ENCODE measurements at regions not wholly inside any gene's neighbourhood (a gene's known extent, or its start where the extent isn't known, plus 50 kb on each side); places are given as distances from the start of the nearest gene placed in this dataset.

- Mint-ChIP-seq H3K27ac (no peak overlapping the region), H3K4me1 (ENCODE audit: low read depth) (no peaks in the 10 kb centered on the region), H3K9me3 (no peaks in the 10 kb centered on the region), H3K27me3 (ENCODE audit: low read depth) (no peaks in the 10 kb centered on the region), H3K36me3 (ENCODE audit: insufficient read depth in 2 of 2) (peaks cover 0 to 3% of the 10 kb centered on the region in 2 donors), H3K4me3 (no peak overlapping the region)
- DNase-seq, result no peak
- no peak for ATAC-seq (replicated peaks in 1 of 2)
Observed at GRCh38 chr6:137434640-137435039, 59.6 kb downstream of the OLIG3 start.

DNA sequence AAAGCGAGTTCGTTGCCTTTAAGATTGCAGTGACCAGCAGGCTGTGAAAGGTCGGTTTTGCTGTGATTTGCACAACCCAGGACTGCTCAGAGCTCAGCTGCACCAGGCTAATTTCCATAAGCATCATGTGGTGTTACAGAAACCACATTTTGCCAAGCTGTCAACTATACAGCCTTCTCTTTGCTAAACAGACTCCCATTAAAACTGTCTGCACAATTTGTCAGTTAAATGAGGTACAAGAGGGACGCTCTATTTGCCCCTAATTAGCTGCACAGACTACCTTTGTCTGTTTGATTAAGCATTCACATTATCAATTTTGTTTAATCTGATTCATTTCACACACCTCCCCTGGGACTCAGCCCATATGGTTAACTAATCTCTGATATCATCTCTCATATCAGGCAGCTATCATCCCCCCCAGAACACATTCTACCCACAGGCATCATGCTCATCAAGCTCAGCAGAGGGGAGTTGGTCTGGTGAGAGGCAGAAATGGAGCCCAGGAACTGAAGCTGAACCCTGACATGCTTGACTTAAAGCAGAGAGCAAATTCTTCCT, 62.1 kb downstream of the OLIG3 start:
- DNase-seq, result no peak
- no peaks in the 10 kb centered on the region for H3K9me3 Mint-ChIP-seq
- no peak for ATAC-seq (replicated peaks in 1 of 2)
- H3K36me3 Mint-ChIP-seq (ENCODE audit: insufficient read depth in 2 of 2), result no peaks in the 10 kb centered on the region
- no peak overlapping the region for H3K4me3 Mint-ChIP-seq
- H3K27ac Mint-ChIP-seq, result no peak overlapping the region
- no peaks in the 10 kb centered on the region for H3K4me1 Mint-ChIP-seq (ENCODE audit: low read depth)
- H3K27me3 Mint-ChIP-seq (ENCODE audit: low read depth), result no peaks in the 10 kb centered on the region

DNA sequence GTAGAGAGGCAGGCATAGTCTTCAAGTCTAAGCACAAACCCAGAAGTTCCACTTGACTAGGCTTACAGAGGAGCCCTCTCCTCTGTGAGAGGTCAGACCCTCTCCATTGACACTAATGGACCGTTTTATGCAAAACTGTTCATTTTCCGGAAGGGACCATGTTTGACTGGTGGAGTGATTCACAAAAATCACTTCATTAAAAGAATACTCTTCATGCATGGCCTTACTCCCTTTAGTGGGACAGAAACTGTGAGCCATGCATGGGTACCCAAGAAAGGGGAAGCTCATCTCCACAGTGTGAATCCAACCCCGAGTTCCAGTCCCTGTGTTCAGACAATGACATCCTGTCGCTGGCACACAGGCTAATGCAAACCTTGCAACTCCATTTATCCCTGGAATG, 63.2 kb downstream of the OLIG3 start:
- no peaks in the 10 kb centered on the region for H3K36me3 Mint-ChIP-seq (ENCODE audit: insufficient read depth in 2 of 2)
- no peak overlapping the region for H3K4me3 Mint-ChIP-seq
- ATAC-seq (replicated peaks in 1 of 2) (no peak), DNase-seq (no peak)
- H3K9me3 Mint-ChIP-seq, result no peaks in the 10 kb centered on the region
- H3K27ac Mint-ChIP-seq, result no peak overlapping the region
- no peaks in the 10 kb centered on the region for H3K27me3 Mint-ChIP-seq (ENCODE audit: low read depth)
- H3K4me1 Mint-ChIP-seq (ENCODE audit: low read depth), result peaks cover 1% of the 10 kb centered on the region

GRCh38 chr6:137427656-137428290, 66.4 kb downstream of the OLIG3 start:
- no peaks in the 10 kb centered on the region for H3K27me3 Mint-ChIP-seq (ENCODE audit: low read depth)
- no peak for ATAC-seq (replicated peaks in 1 of 2)
- H3K36me3 Mint-ChIP-seq (ENCODE audit: insufficient read depth in 2 of 2), result no peaks in the 10 kb centered on the region
- no peak for DNase-seq
- peaks cover 26% of the 10 kb centered on the region for H3K4me1 Mint-ChIP-seq (ENCODE audit: low read depth)
- H3K4me3 Mint-ChIP-seq, result no peak overlapping the region
- H3K27ac Mint-ChIP-seq, result no peak overlapping the region
- H3K9me3 Mint-ChIP-seq, result no peaks in the 10 kb centered on the region

DNA sequence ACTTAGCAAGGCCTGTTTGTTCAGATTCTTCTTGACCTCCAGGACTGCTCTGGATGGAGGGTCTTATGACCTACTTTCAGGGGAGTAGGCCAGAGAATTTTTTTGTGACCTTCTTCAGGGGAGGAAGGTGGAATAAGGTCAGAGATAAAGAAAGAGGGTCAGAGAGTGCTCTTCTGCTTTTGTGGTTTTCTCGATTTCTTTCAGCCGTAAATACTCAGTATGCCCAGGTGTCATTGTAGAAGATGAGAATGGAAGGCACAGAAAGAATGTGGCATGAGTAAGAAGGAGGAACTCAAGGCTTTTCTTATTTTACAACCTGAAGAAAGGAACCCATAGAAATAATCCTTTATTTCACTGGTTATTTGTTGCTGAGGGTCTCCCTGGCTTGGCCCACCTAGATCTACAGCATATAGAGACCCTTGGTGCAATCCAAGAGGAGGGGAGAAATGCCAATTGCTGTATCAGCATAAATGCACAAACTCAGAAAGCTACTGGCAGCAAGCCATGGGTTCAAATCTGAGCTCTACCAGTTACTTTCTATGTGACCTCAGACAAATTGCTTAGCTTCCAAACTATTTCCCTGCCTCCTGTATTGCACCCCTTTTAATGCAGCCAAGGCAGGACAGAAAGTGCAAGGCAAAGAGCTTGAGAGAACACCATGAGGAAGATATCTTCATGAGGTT, 68.0 kb downstream of the OLIG3 start:
- Mint-ChIP-seq H3K9me3 (no peaks in the 10 kb centered on the region), H3K4me3 (no peak overlapping the region), H3K36me3 (ENCODE audit: insufficient read depth in 2 of 2) (no peaks in the 10 kb centered on the region), H3K27ac (peak overlapping the region; percentile 35), H3K27me3 (ENCODE audit: low read depth) (no peaks in the 10 kb centered on the region), H3K4me1 (ENCODE audit: low read depth) (peaks cover 26% of the 10 kb centered on the region)
- no peak for DNase-seq
- no peak for ATAC-seq (replicated peaks in 1 of 2)

DNA sequence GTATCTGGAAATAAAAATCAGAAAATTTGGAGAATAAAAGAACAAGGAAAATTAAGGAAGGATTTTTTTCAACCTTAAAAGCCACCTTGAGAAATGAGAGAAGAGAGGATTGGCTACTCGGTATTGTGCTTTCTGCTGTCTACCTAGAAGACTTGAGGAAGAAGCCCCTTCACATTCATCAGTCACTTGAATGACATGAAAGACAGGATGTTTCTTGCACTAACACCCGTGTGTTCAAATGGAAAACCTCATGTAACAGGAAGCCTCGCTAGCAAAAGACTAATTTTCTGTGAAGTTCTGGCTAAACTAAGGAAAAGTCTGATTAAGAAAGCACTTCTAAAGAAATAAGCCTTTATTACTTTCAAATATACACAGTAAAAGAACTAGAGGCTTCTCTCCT, 69.9 kb downstream of the OLIG3 start:
- Mint-ChIP-seq H3K4me1 (ENCODE audit: low read depth) (peaks cover 26% of the 10 kb centered on the region), H3K4me3 (peak overlapping the region in 1 of 2 donors; percentile 34), H3K36me3 (ENCODE audit: insufficient read depth in 2 of 2) (no peaks in the 10 kb centered on the region), H3K27me3 (ENCODE audit: low read depth) (no peaks in the 10 kb centered on the region), H3K27ac (peak overlapping the region; percentile 58), H3K9me3 (no peaks in the 10 kb centered on the region)
- no peak for ATAC-seq (replicated peaks in 1 of 2)
- DNase-seq, result no peak

- H3K36me3 Mint-ChIP-seq (ENCODE audit: insufficient read depth in 2 of 2), result no peaks in the 10 kb centered on the region
- H3K9me3 Mint-ChIP-seq, result no peaks in the 10 kb centered on the region
- H3K4me1 Mint-ChIP-seq (ENCODE audit: low read depth), result peaks cover 26% of the 10 kb centered on the region
- ATAC-seq (replicated peaks in 1 of 2) (no peak), DNase-seq (no peak)
- no peak overlapping the region for H3K4me3 Mint-ChIP-seq
- no peak overlapping the region for H3K27ac Mint-ChIP-seq
- H3K27me3 Mint-ChIP-seq (ENCODE audit: low read depth), result no peaks in the 10 kb centered on the region
Observed at GRCh38 chr6:137423451-137424168, 70.6 kb downstream of the OLIG3 start.

DNA sequence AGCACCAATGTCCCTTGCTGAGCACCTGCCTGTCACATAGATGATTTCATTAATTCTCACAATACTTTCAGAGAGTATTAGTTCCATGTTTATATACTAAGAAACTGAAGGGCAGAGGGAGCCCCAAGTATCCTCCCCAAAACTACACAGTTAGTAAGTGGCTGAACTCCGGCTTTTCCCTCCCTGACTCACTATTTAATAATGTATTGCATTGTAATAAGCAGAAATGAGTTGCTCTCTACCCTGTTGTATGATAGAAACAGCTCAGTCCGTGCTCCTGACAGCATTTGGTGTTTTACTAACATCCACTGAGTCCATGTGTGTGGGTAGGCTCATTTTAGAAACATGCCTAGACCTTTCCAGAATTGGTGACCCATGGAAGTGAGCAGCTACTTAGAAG, 76.8 kb downstream of the OLIG3 start:
- no peak for ATAC-seq (replicated peaks in 1 of 2)
- no peak for DNase-seq
- Mint-ChIP-seq H3K4me1 (ENCODE audit: low read depth) (peaks cover 13% of the 10 kb centered on the region), H3K36me3 (ENCODE audit: insufficient read depth in 2 of 2) (no peaks in the 10 kb centered on the region), H3K4me3 (no peak overlapping the region), H3K27me3 (ENCODE audit: low read depth) (peaks cover 9% of the 10 kb centered on the region), H3K9me3 (no peaks in the 10 kb centered on the region), H3K27ac (no peak overlapping the region)

- peaks cover 9% of the 10 kb centered on the region for H3K27me3 Mint-ChIP-seq (ENCODE audit: low read depth)
- ATAC-seq (replicated peaks in 1 of 2) (no peak), DNase-seq (no peak)
- H3K9me3 Mint-ChIP-seq, result no peaks in the 10 kb centered on the region
- no peaks in the 10 kb centered on the region for H3K36me3 Mint-ChIP-seq (ENCODE audit: insufficient read depth in 2 of 2)
- H3K27ac Mint-ChIP-seq, result no peak overlapping the region
- no peak overlapping the region for H3K4me3 Mint-ChIP-seq
- peaks cover 13% of the 10 kb centered on the region for H3K4me1 Mint-ChIP-seq (ENCODE audit: low read depth)
Observed at GRCh38 chr6:137416376-137417109, 77.7 kb downstream of the OLIG3 start.

DNA sequence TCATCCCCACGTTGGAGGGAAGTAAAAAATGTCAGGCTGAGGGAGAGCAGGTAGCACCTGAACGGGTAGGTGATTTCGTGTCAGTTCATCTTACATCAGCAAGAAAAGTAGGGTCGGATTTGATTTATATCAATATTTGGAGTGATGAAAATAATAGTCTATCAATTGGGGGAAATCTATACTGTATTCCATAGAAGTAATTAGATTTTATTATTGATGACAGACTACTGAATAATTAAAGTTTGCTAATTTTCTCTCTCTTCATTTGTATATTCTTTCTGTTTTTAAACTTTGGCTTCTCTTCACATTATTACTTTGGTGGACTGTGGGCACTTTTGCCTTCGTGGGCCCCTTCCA, 78.4 kb downstream of the OLIG3 start:
- no peak for ATAC-seq (replicated peaks in 1 of 2)
- Mint-ChIP-seq H3K4me3 (peak overlapping the region; percentile 72 to 95), H3K27ac (no peak overlapping the region), H3K27me3 (ENCODE audit: low read depth) (peaks cover 9% of the 10 kb centered on the region), H3K36me3 (ENCODE audit: insufficient read depth in 2 of 2) (no peaks in the 10 kb centered on the region), H3K9me3 (no peaks in the 10 kb centered on the region), H3K4me1 (ENCODE audit: low read depth) (peaks cover 13% of the 10 kb centered on the region)
- no peak for DNase-seq

DNA sequence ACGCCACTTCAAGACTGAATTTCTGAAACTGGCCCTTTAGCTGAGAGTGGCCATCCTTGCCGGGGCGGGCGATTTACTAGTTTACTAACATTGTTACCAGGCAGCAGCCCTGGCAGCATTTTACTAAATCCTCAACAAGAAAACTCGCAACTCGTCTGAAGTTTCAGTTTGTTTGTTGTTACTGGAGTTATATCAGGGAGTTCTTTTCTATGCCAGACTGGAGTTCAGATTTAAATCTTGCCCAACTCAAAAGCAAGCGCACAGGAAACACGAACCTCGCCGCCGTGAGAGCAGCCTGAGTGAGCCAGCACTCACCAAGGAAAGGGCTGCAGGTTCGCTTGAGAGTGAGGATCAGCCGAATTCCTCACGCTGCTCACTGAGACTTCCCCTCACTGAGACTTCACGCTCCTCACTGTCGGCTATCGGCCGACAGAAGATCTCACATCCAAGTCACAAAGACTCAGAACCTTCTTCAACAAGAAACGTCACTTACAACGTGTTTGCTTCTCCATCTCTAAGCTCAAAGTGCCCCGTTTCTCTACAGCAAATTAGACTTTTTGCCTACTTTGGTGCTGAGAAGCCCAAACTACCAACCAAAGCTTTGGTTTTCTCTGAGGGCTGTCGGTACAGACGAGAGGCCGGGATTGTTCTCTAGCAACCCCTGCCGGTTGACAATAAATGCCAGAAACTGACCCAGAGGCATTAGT, 78.9 kb downstream of the OLIG3 start:
- H3K36me3 Mint-ChIP-seq (ENCODE audit: insufficient read depth in 2 of 2), result no peaks in the 10 kb centered on the region
- ATAC-seq (replicated peaks in 1 of 2) (peak; percentile 97), DNase-seq (peak; percentile 69 to 72)
- H3K27ac Mint-ChIP-seq, result peak overlapping the region; percentile 82
- no peaks in the 10 kb centered on the region for H3K9me3 Mint-ChIP-seq
- H3K4me1 Mint-ChIP-seq (ENCODE audit: low read depth), result peaks cover 13% of the 10 kb centered on the region
- peak overlapping the region; percentile 72 to 95 for H3K4me3 Mint-ChIP-seq
- peaks cover 9% of the 10 kb centered on the region for H3K27me3 Mint-ChIP-seq (ENCODE audit: low read depth)

DNA sequence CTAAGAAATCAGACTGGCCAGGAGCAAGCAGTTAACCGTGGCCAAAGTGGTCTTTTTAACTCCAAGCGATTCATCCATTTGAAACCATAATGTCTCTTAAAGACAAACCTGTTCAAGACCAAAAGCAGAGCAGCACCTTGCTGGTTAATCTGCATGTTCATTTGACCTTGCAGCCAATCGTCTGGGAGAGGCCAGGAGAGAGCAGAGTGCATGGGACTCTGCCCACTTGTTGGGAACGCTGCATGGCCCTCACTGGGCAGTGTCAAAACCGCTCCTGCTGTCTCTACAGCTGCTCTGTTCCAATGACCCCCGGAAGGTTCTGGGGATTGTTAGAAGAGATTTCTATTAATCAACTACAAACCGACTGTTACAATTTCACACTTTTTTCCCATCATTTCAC, 79.6 kb downstream of the OLIG3 start:
- Mint-ChIP-seq H3K9me3 (no peaks in the 10 kb centered on the region), H3K27ac (peak overlapping the region; percentile 17), H3K36me3 (ENCODE audit: insufficient read depth in 2 of 2) (no peaks in the 10 kb centered on the region), H3K27me3 (ENCODE audit: low read depth) (peaks cover 9% of the 10 kb centered on the region), H3K4me1 (ENCODE audit: low read depth) (peaks cover 13% of the 10 kb centered on the region), H3K4me3 (peak overlapping the region; percentile 72 to 95)
- ATAC-seq (replicated peaks in 1 of 2) (no peak), DNase-seq (no peak)

Measured in activated T-cell treated with anti-CD3 and anti-CD28 coated beads, Interleukin-2, amount 50 U/mL, for 72 hours (primary cell).